Testis (tissue), 2 donors: ENCODE measurements at regions not wholly inside any gene's neighbourhood (a gene's known extent, or its start where the extent isn't known, plus 50 kb on each side); places are given as distances from the start of the nearest gene placed in this dataset.

Source experiments
- CTCF ChIP-seq, 3 experiments: fragments of 450-650 bp in 2 of 3; fragments of 200-600 bp in 1 of 3; sonication (generic) in 1 of 3; IDR thresholded peaks; one replicate each; pipeline ENCODE4 v1.5.1; 2016 to 2019; ENCODE audit warnings: antibody characterized with exemption in 3 of 3, mild to moderate bottlenecking in 2 of 3, moderate library complexity in 1 of 3
- POLR2A ChIP-seq: fragments of 450-650 bp; IDR thresholded peaks from one replicate; pipeline ENCODE4 v1.6.1; 2017; ENCODE audit warnings: antibody characterized with exemption, mild to moderate bottlenecking, moderate library complexity

- TF ChIP-seq CTCF (IDR thresholded peaks at IDR 0.05) (no peak), POLR2A (no peak)
Observed at GRCh38 chr5:156103155-156103885, 223.6 kb upstream of the SGCD start.
